CD8-positive, alpha-beta memory T cell (primary cell): ENCODE measurements at regions not wholly inside any gene's neighbourhood (a gene's known extent, or its start where the extent isn't known, plus 50 kb on each side); places are given as distances from the start of the nearest gene placed in this dataset.

Source experiments
- CTCF ChIA-PET: fragments of 350-600 bp; sonication (Branson Sonifier 250); formaldehyde crosslinking; loops from one replicate; lab custom pipeline; 2021; ENCODE audit warnings: antibody characterized with exemption; lab: Charles Lee
- POLR2A ChIA-PET: fragments of 350-600 bp; sonication (Branson Sonifier 250); formaldehyde crosslinking; loops from one replicate; lab custom pipeline; 2021; ENCODE audit warnings: antibody characterized with exemption; lab: Charles Lee
- DNase-seq, 5 donors: peaks; one replicate each; pipeline versions ENCODE4 v3.0.0 to v3.0.0-alpha.2; 2020 to 2022; ENCODE audit warnings: mixed read lengths in 1 of 5
- H3K27ac ChIP-seq: one replicate; pipeline ENCODE4 v1.7.0; 2013; ENCODE audit warnings: low read depth, mild to moderate bottlenecking, low read length, moderate library complexity
- H3K27me3 ChIP-seq: 2 replicates; pipeline ENCODE4 v1.7.0; 2013; ENCODE audit warnings: low read length, mild to moderate bottlenecking; ENCODE audit not compliant: insufficient read depth, poor library complexity, severe bottlenecking
- H3K36me3 ChIP-seq: 2 replicates; pipeline ENCODE4 v1.7.0; 2013; ENCODE audit warnings: mild to moderate bottlenecking, low read length, moderate library complexity; ENCODE audit not compliant: insufficient read depth
- H3K4me1 ChIP-seq: 2 replicates; pipeline ENCODE4 v1.7.0; 2013; ENCODE audit warnings: mild to moderate bottlenecking, low read length, moderate library complexity; ENCODE audit not compliant: insufficient read depth
- H3K4me3 ChIP-seq: 2 replicates; pipeline ENCODE4 v1.7.0; 2013; ENCODE audit warnings: mild to moderate bottlenecking, low read length
- H3K9me3 ChIP-seq: 2 replicates; pipeline ENCODE4 v1.7.0; 2013; ENCODE audit warnings: mild to moderate bottlenecking, low read length
- H3K27ac Mint-ChIP-seq, 8 donors: one replicate each; pipeline ENCODE4 v1.8.0; 2020 to 2021; ENCODE audit warnings: mixed read lengths in 8 of 8, mild to moderate bottlenecking in 6 of 8, inconsistent platforms in 3 of 8, moderate library complexity in 3 of 8
- H3K27me3 Mint-ChIP-seq, 2 donors: one replicate each; pipeline ENCODE4 v1.8.0; 2020 to 2021; ENCODE audit warnings: mixed read lengths in 2 of 2, mild to moderate bottlenecking in 1 of 2, moderate library complexity in 1 of 2
- H3K36me3 Mint-ChIP-seq, 3 donors: one replicate each; pipeline ENCODE4 v1.8.0; 2020 to 2021; ENCODE audit warnings: mixed read lengths in 3 of 3, inconsistent platforms in 1 of 3, mild to moderate bottlenecking in 1 of 3
- H3K4me1 Mint-ChIP-seq, 3 donors: one replicate each; pipeline ENCODE4 v1.8.0; 2020 to 2021; ENCODE audit warnings: mixed read lengths in 3 of 3, inconsistent platforms in 1 of 3, mild to moderate bottlenecking in 1 of 3
- H3K4me3 Mint-ChIP-seq, 7 donors: one replicate each; pipeline ENCODE4 v1.8.0; 2020 to 2021; ENCODE audit warnings: mixed read lengths in 7 of 7, mild to moderate bottlenecking in 6 of 7, moderate library complexity in 4 of 7, inconsistent platforms in 2 of 7
- H3K9me3 Mint-ChIP-seq, 5 donors: one replicate each; pipeline ENCODE4 v1.8.0; 2020 to 2022; ENCODE audit warnings: mixed read lengths in 5 of 5, mild to moderate bottlenecking in 3 of 5, moderate library complexity in 2 of 5, inconsistent platforms in 1 of 5

DNA sequence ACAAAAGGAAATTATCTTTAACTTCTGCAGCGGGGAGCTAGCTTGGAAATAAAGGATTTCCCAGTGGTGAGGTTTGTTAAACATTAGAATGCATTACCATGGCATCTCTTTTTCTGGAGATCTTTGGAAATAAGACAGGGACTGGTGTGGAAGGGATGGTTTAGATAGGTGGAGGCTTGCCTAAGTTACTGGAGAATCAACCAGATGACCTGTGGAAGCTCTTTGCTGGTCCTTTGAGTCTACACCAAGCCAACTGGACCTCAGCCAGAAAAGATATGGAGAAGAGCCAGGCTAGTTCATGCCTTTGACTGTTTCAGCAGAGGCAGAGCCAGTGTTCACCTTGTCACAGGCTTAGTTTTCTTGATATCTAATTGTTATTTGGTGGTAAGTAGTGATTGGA is 134.7 kb downstream of the KCNRG start:
- Histone ChIP-seq H3K4me3 (no peak overlapping the region), H3K36me3 (no peaks in the 10 kb centered on the region), H3K9me3 (no peaks in the 10 kb centered on the region), H3K27ac (no peak overlapping the region), H3K27me3 (no peaks in the 10 kb centered on the region), H3K4me1 (peaks cover 8% of the 10 kb centered on the region)
- Mint-ChIP-seq H3K27ac (no peak overlapping the region), H3K36me3 (peaks cover 0 to 5% (median 0%) of the 10 kb centered on the region in 3 donors), H3K4me1 (peaks cover 16 to 26% (median 22%) of the 10 kb centered on the region in 3 donors), H3K27me3 (no peaks in the 10 kb centered on the region), H3K4me3 (peak overlapping the region in 1 of 7 donors; percentile 14), H3K9me3 (no peaks in the 10 kb centered on the region)
- ChIA-PET CTCF (interaction anchor here (1.2 kb wide), 1 partner anchor 65 kb away, joined by 3 read pairs; no protein-coding TSS in a partner anchor), POLR2A (interaction anchor here (0.5 kb wide), 1 partner anchor 216 kb away, joined by 3 read pairs; no protein-coding TSS in a partner anchor)
- no peak for DNase-seq

DNA sequence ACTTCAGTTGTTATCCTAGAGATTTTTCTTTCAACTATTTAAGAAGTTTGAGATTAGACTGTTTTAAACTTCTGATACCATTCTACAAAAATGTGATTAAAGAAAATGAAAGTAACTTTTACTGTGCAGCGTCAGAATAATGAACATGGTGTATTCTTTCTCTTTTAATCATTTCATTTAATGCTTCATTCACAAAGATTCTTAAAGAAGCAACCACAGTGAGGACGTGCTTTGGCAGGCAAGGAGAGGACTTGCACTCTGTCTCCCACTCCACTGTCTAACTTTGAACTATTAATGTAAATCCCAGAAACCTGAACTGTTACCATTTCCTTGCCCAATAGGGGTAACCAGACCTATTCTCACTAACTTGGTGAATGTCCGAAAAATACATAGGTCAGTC is 137.0 kb downstream of the KCNRG start:
- H3K27ac Mint-ChIP-seq: peak overlapping the region in 6 of 8 donors; percentile 14 to 85 (median 52)
- peak overlapping the region; percentile 68 to 83 (median 80) for H3K4me3 Mint-ChIP-seq
- H3K36me3 ChIP-seq: no peaks in the 10 kb centered on the region
- no peaks in the 10 kb centered on the region for H3K9me3 Mint-ChIP-seq
- peaks cover 8% of the 10 kb centered on the region for H3K4me1 ChIP-seq
- peaks cover 0 to 5% (median 2%) of the 10 kb centered on the region in 3 donors for H3K36me3 Mint-ChIP-seq
- no peaks in the 10 kb centered on the region for H3K27me3 ChIP-seq
- no peaks in the 10 kb centered on the region for H3K9me3 ChIP-seq
- POLR2A ChIA-PET: interaction anchor here (0.7 to 1.7 kb wide), 2 partner anchors 12 to 27 kb away, joined by 3 to 4 read pairs; no protein-coding TSS in a partner anchor
- no peak overlapping the region for H3K27ac ChIP-seq
- peak overlapping the region; percentile 45 for H3K4me3 ChIP-seq
- DNase-seq: no peak
- H3K27me3 Mint-ChIP-seq: no peaks in the 10 kb centered on the region
- peaks cover 16 to 26% (median 22%) of the 10 kb centered on the region in 3 donors for H3K4me1 Mint-ChIP-seq
- CTCF ChIA-PET: no interaction called here

DNA sequence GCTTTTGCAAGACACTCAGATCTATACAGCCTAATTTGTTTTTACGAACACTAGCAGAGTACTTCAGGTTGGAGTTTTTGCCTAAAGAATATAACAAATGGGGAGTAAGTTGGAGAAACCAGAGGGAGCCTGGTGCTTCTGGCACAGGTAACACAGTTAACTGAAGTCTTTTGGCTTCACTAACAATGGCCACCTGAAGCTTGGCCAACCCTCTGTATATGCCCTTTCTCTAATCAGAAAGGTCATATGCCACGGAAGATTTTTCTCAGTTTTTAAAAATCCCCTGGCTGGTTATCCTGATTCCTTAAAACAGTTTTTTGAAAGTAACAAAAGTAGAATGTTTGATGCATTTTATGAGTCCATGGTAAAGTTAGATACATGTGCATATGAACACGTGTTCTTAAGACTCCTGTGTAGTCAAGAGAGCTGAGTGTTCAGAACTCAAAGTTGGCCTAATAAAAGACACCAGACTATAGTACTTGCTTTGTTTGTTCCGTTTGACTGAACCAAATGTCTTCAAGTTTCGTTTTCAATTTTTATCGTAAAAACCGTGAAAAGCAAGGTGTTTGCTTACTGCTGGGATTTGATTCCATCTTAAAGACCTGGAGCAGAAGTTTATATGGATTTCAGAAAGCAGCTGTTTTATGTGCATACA is 137.5 kb downstream of the KCNRG start:
- H3K27ac ChIP-seq: no peak overlapping the region
- peak overlapping the region; percentile 68 to 83 (median 80) for H3K4me3 Mint-ChIP-seq
- H3K9me3 Mint-ChIP-seq: no peaks in the 10 kb centered on the region
- no peak for DNase-seq
- H3K4me1 Mint-ChIP-seq: peaks cover 16 to 26% (median 22%) of the 10 kb centered on the region in 3 donors
- no peaks in the 10 kb centered on the region for H3K9me3 ChIP-seq
- ChIA-PET CTCF (interaction anchor here (1.0 kb wide), 1 partner anchor 179 kb away, joined by 3 read pairs; no protein-coding TSS in a partner anchor), POLR2A (interaction anchor here (0.5 to 1.7 kb wide), 4 partner anchors 12 to 173 kb away, joined by 3 to 4 read pairs (median 4); no protein-coding TSS in a partner anchor)
- H3K27me3 ChIP-seq: no peaks in the 10 kb centered on the region
- no peaks in the 10 kb centered on the region for H3K36me3 ChIP-seq
- peaks cover 0 to 5% (median 2%) of the 10 kb centered on the region in 3 donors for H3K36me3 Mint-ChIP-seq
- H3K27me3 Mint-ChIP-seq: no peaks in the 10 kb centered on the region
- H3K4me1 ChIP-seq: peaks cover 8% of the 10 kb centered on the region
- peak overlapping the region; percentile 45 for H3K4me3 ChIP-seq
- H3K27ac Mint-ChIP-seq: peak overlapping the region in 6 of 8 donors; percentile 14 to 85 (median 52)

DNA sequence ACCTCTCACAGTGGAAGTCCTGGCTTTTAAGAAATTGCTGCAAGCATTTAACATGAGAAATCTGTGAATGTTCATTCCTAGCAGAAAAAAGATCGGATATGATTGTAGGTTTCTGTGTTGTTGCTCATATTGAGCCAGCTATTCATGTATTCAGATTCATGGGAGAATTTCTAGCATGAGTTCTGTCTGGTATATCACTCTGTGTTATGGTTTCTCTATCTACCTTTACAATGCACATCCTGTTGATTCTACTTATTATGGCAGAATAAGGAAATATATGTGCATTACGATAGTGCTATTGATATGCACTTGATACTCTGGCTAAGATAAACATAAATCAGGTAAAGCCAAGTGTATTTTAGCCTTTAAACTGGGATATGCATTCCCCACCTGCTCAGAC is 138.2 kb downstream of the KCNRG start:
- Histone ChIP-seq H3K4me1 (peaks cover 8% of the 10 kb centered on the region), H3K9me3 (no peaks in the 10 kb centered on the region), H3K36me3 (no peaks in the 10 kb centered on the region), H3K27me3 (no peaks in the 10 kb centered on the region), H3K27ac (no peak overlapping the region), H3K4me3 (no peak overlapping the region)
- Mint-ChIP-seq H3K27me3 (no peaks in the 10 kb centered on the region), H3K27ac (peak overlapping the region in 3 of 8 donors; percentile 23 to 85 (median 37)), H3K4me3 (peak overlapping the region; percentile 2 to 80 (median 78)), H3K9me3 (no peaks in the 10 kb centered on the region), H3K36me3 (peaks cover 0 to 5% (median 2%) of the 10 kb centered on the region in 3 donors), H3K4me1 (peaks cover 16 to 26% (median 22%) of the 10 kb centered on the region in 3 donors)
- ChIA-PET POLR2A (interaction anchor here (1.2 to 1.7 kb wide), 2 partner anchors 28 to 29 kb away, joined by 3 to 4 read pairs; no protein-coding TSS in a partner anchor), CTCF (interaction anchor here (1.0 kb wide), 1 partner anchor 180 kb away, joined by 3 read pairs; no protein-coding TSS in a partner anchor)
- no peak for DNase-seq

DNA sequence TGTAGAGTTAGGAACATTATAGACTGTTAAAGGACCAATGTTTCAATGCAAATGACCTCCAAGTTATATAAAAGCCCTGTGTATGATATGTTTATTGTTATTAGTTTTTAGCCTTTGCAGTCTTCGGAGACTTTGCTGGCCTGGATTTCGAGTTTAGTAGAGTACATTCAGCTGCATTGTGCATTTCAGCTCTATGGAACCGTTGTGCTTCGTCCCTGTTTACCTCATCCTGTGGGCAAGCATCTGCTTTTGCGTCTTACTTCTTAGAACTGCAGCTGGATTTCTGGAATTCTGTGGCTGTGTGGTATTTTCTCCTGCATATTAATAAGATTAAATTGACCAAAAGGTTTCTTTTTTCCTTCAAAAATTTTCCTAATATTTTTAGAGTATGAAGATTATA is 138.6 kb downstream of the KCNRG start:
- Histone ChIP-seq H3K36me3 (no peaks in the 10 kb centered on the region), H3K27me3 (no peaks in the 10 kb centered on the region), H3K9me3 (no peaks in the 10 kb centered on the region), H3K4me3 (no peak overlapping the region), H3K4me1 (peaks cover 8% of the 10 kb centered on the region), H3K27ac (no peak overlapping the region)
- Mint-ChIP-seq H3K4me1 (peaks cover 16 to 26% (median 22%) of the 10 kb centered on the region in 3 donors), H3K36me3 (peaks cover 0 to 5% (median 2%) of the 10 kb centered on the region in 3 donors), H3K27ac (no peak overlapping the region), H3K27me3 (no peaks in the 10 kb centered on the region), H3K9me3 (no peaks in the 10 kb centered on the region), H3K4me3 (no peak overlapping the region)
- POLR2A ChIA-PET: interaction anchor here (1.2 to 1.7 kb wide), 2 partner anchors 28 to 29 kb away, joined by 3 to 4 read pairs; no protein-coding TSS in a partner anchor
- CTCF ChIA-PET: no interaction called here
- no peak for DNase-seq

DNA sequence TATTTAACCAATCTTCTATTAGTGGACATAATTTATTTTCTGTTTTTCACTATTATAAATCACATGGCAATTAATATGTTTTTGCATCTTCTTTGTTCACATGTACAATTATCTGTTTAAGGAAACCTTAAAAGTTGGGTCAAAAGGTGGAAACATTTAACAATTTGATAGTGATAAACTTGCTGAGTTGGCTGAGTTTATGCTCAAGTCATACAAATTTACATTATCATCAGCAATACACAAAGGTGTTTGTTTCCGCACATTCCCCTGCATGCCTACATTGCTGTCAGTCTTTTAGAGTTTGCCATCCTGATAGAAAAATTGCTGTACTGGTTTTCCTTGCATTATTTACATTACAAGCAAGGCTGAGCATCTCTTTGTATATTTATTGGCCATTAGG is 139.5 kb downstream of the KCNRG start:
- no peak overlapping the region for H3K4me3 ChIP-seq
- H3K9me3 Mint-ChIP-seq: no peaks in the 10 kb centered on the region
- no peak overlapping the region for H3K27ac ChIP-seq
- DNase-seq: no peak
- H3K36me3 Mint-ChIP-seq: peaks cover 0 to 5% (median 2%) of the 10 kb centered on the region in 3 donors
- H3K27ac Mint-ChIP-seq: peak overlapping the region in 1 of 8 donors; percentile 5
- ChIA-PET POLR2A (no interaction called here), CTCF (no interaction called here)
- peaks cover 16 to 26% (median 22%) of the 10 kb centered on the region in 3 donors for H3K4me1 Mint-ChIP-seq
- no peaks in the 10 kb centered on the region for H3K27me3 ChIP-seq
- peaks cover 8% of the 10 kb centered on the region for H3K4me1 ChIP-seq
- no peaks in the 10 kb centered on the region for H3K27me3 Mint-ChIP-seq
- H3K36me3 ChIP-seq: no peaks in the 10 kb centered on the region
- no peak overlapping the region for H3K4me3 Mint-ChIP-seq
- no peaks in the 10 kb centered on the region for H3K9me3 ChIP-seq

DNA sequence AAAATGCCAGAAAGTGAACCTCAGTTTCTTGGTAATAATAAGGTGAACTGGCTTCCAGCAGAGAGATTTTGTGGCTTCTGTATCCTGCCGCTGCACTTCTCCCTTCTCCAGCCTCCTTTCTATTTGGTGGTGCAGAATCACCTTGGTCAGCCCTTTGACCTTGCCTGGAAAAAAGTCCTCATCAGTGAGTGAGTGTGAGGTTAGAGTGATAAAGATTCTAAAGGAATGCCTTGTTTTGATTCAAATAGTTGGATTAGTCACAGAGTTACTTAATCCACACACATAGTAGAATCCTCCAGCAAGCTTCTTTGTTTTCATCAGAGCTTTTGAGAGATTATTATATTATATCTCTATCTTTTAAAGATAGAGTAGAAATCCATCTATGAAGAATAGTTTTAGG is 140.9 kb downstream of the KCNRG start:
- Histone ChIP-seq H3K36me3 (no peaks in the 10 kb centered on the region), H3K4me1 (peaks cover 8% of the 10 kb centered on the region), H3K4me3 (no peak overlapping the region), H3K27ac (no peak overlapping the region), H3K9me3 (no peaks in the 10 kb centered on the region), H3K27me3 (no peaks in the 10 kb centered on the region)
- Mint-ChIP-seq H3K9me3 (no peaks in the 10 kb centered on the region), H3K36me3 (peaks cover 0 to 5% (median 2%) of the 10 kb centered on the region in 3 donors), H3K27me3 (no peaks in the 10 kb centered on the region), H3K4me1 (peaks cover 16 to 26% (median 22%) of the 10 kb centered on the region in 3 donors), H3K27ac (no peak overlapping the region), H3K4me3 (no peak overlapping the region)
- CTCF ChIA-PET: no interaction called here
- POLR2A ChIA-PET: no interaction called here
- no peak for DNase-seq

DNA sequence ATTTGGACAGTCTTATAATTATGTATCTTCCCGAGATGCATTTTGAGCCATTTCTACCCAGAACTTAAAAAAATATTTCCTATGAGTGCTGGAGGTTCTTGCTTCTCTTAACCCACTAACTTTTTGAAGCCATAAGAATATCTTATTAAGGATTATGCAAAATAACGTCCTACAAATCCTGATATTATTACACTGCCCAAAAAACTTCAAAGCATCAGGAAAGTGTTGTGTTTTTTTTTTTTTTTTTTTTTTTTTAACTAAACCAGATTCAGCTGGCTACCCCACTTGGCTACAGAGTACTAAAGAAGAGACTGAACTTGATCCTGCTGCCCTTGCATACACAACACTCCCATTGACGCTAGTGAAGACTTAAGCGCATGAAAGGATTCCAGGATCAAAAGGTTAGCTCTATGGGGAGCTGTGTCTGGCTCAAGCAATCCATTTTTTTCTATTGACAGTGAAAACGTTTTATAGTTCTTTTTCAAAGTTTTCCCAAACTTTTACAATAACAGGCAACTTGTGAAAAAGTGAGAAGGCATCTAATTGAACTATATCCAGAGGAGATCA is 141.4 kb downstream of the KCNRG start:
- H3K27me3 Mint-ChIP-seq: no peaks in the 10 kb centered on the region
- H3K4me3 Mint-ChIP-seq: no peak overlapping the region
- H3K36me3 Mint-ChIP-seq: peaks cover 0 to 4% (median under 1%) of the 10 kb centered on the region in 3 donors
- ChIA-PET CTCF (no interaction called here), POLR2A (interaction anchor here (0.6 kb wide), 1 partner anchor 34 kb away, joined by 3 read pairs; no protein-coding TSS in a partner anchor)
- Histone ChIP-seq H3K4me3 (no peak overlapping the region), H3K27ac (no peak overlapping the region), H3K36me3 (no peaks in the 10 kb centered on the region), H3K4me1 (peaks cover 8% of the 10 kb centered on the region), H3K9me3 (no peaks in the 10 kb centered on the region), H3K27me3 (no peaks in the 10 kb centered on the region)
- no peak overlapping the region for H3K27ac Mint-ChIP-seq
- no peak for DNase-seq
- no peaks in the 10 kb centered on the region for H3K9me3 Mint-ChIP-seq
- peaks cover 16 to 22% (median 19%) of the 10 kb centered on the region in 3 donors for H3K4me1 Mint-ChIP-seq
